GM19372 (cell line): ENCODE measurements at regions not wholly inside any gene's neighbourhood (a gene's known extent, or its start where the extent isn't known, plus 50 kb on each side); places are given as distances from the start of the nearest gene placed in this dataset.

Experiments
- ATAC-seq: cut with Tn5 transposase; IDR thresholded peaks from one replicate; pipeline ENCODE4 v1.9.1; 2021; ENCODE audit warnings: mild to moderate bottlenecking, low read depth, moderate library complexity; ENCODE audit not compliant: unreplicated experiment

GRCh38 chr7:67413670-67414069, 417.0 kb downstream of the TYW1 start:
- no peak for ATAC-seq

GRCh38 chr7:67414858-67415257, 418.2 kb downstream of the TYW1 start:
- no peak for ATAC-seq

GRCh38 chr7:67422601-67423000, 426.0 kb downstream of the TYW1 start:
- ATAC-seq, result no peak

GRCh38 chr7:67423065-67423464, 426.4 kb downstream of the TYW1 start:
- ATAC-seq, result no peak

- ATAC-seq, result no peak
These were observed 430.0 kb downstream of the TYW1 start for GRCh38 chr7:67426654-67427053.

- no peak for ATAC-seq
These were observed 433.1 kb downstream of the TYW1 start for GRCh38 chr7:67429735-67430134.

GRCh38 chr7:67432536-67433234, 436.1 kb downstream of the TYW1 start:
- no peak for ATAC-seq

- ATAC-seq, result no peak
These were observed 439.4 kb downstream of the TYW1 start for GRCh38 chr7:67435894-67436535.

GRCh38 chr7:67438198-67438882, 441.7 kb downstream of the TYW1 start:
- no peak for ATAC-seq

- no peak for ATAC-seq
These were observed 442.4 kb downstream of the TYW1 start for GRCh38 chr7:67438913-67439505.

- ATAC-seq, result no peak
These were observed 443.7 kb downstream of the TYW1 start for GRCh38 chr7:67440321-67440720.

- ATAC-seq, result no peak
These were observed 449.1 kb downstream of the TYW1 start for GRCh38 chr7:67445728-67446127.

GRCh38 chr7:67447297-67447696, 450.7 kb downstream of the TYW1 start:
- ATAC-seq, result no peak

GRCh38 chr7:67448271-67448670, 451.6 kb downstream of the TYW1 start:
- no peak for ATAC-seq

- ATAC-seq, result no peak
These were observed 453.5 kb downstream of the TYW1 start for GRCh38 chr7:67450171-67450570.

GRCh38 chr7:67451306-67451705, 454.7 kb downstream of the TYW1 start:
- ATAC-seq, result no peak

GRCh38 chr7:67452516-67453026, 455.9 kb downstream of the TYW1 start:
- no peak for ATAC-seq

GRCh38 chr7:67453580-67454380, 457.1 kb downstream of the TYW1 start:
- no peak for ATAC-seq

- ATAC-seq, result no peak
These were observed 458.9 kb downstream of the TYW1 start for GRCh38 chr7:67455508-67455907.

- ATAC-seq, result no peak
These were observed 466.2 kb downstream of the TYW1 start for GRCh38 chr7:67462781-67463191.
